ENCODE measurements at regions not wholly inside any gene's neighbourhood (a gene's known extent, or its start where the extent isn't known, plus 50 kb on each side); places are given as distances from the start of the nearest gene placed in this dataset.

GRCh38 chr16:9595393-9595792 lies 503.9 kb downstream of the HAPSTR1 start:
- Histone ChIP-seq H3K9me3 (ENCODE audit: control insufficient read depth in 4 of 4, low read length in 3 of 4) (no peaks in the 10 kb centered on the region), H3K9ac (ENCODE audit: low read depth in 1 of 2, low read length in 2 of 2) (no peak overlapping the region), H3K4me3 (ENCODE audit: low read depth in 1 of 3, low read length in 3 of 3) (no peak overlapping the region), H3K27me3 (ENCODE audit: control insufficient read depth in 4 of 4, insufficient read depth in 4 of 4, low read length in 3 of 4) (no peaks in the 10 kb centered on the region), H3K27ac (ENCODE audit: low read depth in 1 of 2, low read length in 2 of 2) (no peak overlapping the region), H3K4me1 (ENCODE audit: control insufficient read depth in 4 of 4, insufficient read depth in 4 of 4, low read length in 3 of 4) (no peaks in the 10 kb centered on the region), H3K36me3 (ENCODE audit: control insufficient read depth in 4 of 4, insufficient read depth in 3 of 4, low read depth in 1 of 4, low read length in 3 of 4) (peaks cover 0 to 6% (median under 1%) of the 10 kb centered on the region in 4 donors)
- no peak for TF ChIP-seq ZBTB33 (IDR thresholded peaks at IDR 0.05)
- TF ChIP-seq JUND (IDR thresholded peaks at IDR 0.05): no peak
- no peak for TF ChIP-seq FOXA1 (IDR thresholded peaks at IDR 0.05)
- no peak for TF ChIP-seq NR2F2 (IDR thresholded peaks at IDR 0.05)
- no peak for TF ChIP-seq YY1 (IDR thresholded peaks at IDR 0.05)
- TF ChIP-seq HNF4G (IDR thresholded peaks at IDR 0.05): no peak
- no peak for TF ChIP-seq FOXA2 (IDR thresholded peaks at IDR 0.05)
- TF ChIP-seq REST (IDR thresholded peaks at IDR 0.05): no peak
- no peak for TF ChIP-seq MAX (IDR thresholded peaks at IDR 0.05)
- no peak for TF ChIP-seq TAF1 (conservative IDR thresholded peaks at IDR 0.05)
- no peak for TF ChIP-seq ATF3 (IDR thresholded peaks at IDR 0.05)
- TF ChIP-seq RXRA (IDR thresholded peaks at IDR 0.05): no peak
- no peak for TF ChIP-seq HNF4A (conservative IDR thresholded peaks at IDR 0.05)
- WGBS: 53% methylated on average over 3 of the region's 3 CpGs
- DNase-seq (ENCODE audit: low spot score): no peak

GRCh38 chr16:9596788-9597187 lies 505.3 kb downstream of the HAPSTR1 start:
- Histone ChIP-seq H3K4me1 (ENCODE audit: control insufficient read depth in 4 of 4, insufficient read depth in 4 of 4, low read length in 3 of 4) (no peaks in the 10 kb centered on the region), H3K27ac (ENCODE audit: low read depth in 1 of 2, low read length in 2 of 2) (no peak overlapping the region), H3K36me3 (ENCODE audit: control insufficient read depth in 4 of 4, insufficient read depth in 3 of 4, low read depth in 1 of 4, low read length in 3 of 4) (peaks cover 0 to 6% (median under 1%) of the 10 kb centered on the region in 4 donors), H3K9ac (ENCODE audit: low read depth in 1 of 2, low read length in 2 of 2) (no peak overlapping the region), H3K27me3 (ENCODE audit: control insufficient read depth in 4 of 4, insufficient read depth in 4 of 4, low read length in 3 of 4) (no peaks in the 10 kb centered on the region), H3K9me3 (ENCODE audit: control insufficient read depth in 4 of 4, low read length in 3 of 4) (no peaks in the 10 kb centered on the region), H3K4me3 (ENCODE audit: low read depth in 1 of 3, low read length in 3 of 3) (no peak overlapping the region)
- 94% methylated on average over 4 of the region's 4 CpGs for WGBS
- DNase-seq (ENCODE audit: low spot score): no peak
- no peak for TF ChIP-seq CTCF (IDR thresholded peaks at IDR 0.05; ENCODE audit: low read depth, low read length, missing input control)
- TF ChIP-seq HNF4A (conservative IDR thresholded peaks at IDR 0.05): no peak
- TF ChIP-seq TAF1 (conservative IDR thresholded peaks at IDR 0.05): no peak

All from liver (tissue), 8 donors.